H1 (cell line): ENCODE measurements at regions not wholly inside any gene's neighbourhood (a gene's known extent, or its start where the extent isn't known, plus 50 kb on each side); places are given as distances from the start of the nearest gene placed in this dataset.

Experiments
- CTCF ChIA-PET: fragments of 300-600 bp; sonication (Branson Sonifier 250); formaldehyde crosslinking; loops from one replicate; lab custom pipeline; 2021; ENCODE audit not compliant: partially characterized antibody; lab: Charles Lee
- POLR2A ChIA-PET: fragments of 300-600 bp; sonication (Branson Sonifier 250); formaldehyde crosslinking; loops from one replicate; lab custom pipeline; 2021; ENCODE audit warnings: inconsistent platforms; ENCODE audit not compliant: partially characterized antibody; lab: Charles Lee
- DNase-seq, 2 experiments: peaks; one replicate each; pipeline versions ENCODE4 v3.0.0 to v3.0.0-alpha.2; 2010 to 2022; ENCODE audit warnings: low spot score in 2 of 2, low read depth in 1 of 2, mixed read lengths in 1 of 2
- FAIRE-seq: peaks from 2 replicates; lab custom pipeline; 2011; peaks lifted over from hg19 to GRCh38; lab: Jason Lieb, UNC
- H2AFZ ChIP-seq: 2 replicates; pipeline ENCODE4 v1.8.1; 2012; ENCODE audit warnings: low read length, inconsistent platforms
- H2AK5ac ChIP-seq: 2 replicates; pipeline ENCODE4 v1.6.1; 2013; ENCODE audit warnings: low read depth, low read length
- H2BK120ac ChIP-seq: replicated peaks from 2 replicates; pipeline ENCODE3; 2013; ENCODE audit warnings: low read depth, low read length, inconsistent platforms
- H2BK12ac ChIP-seq: 2 replicates; pipeline ENCODE4 v1.6.1; 2013; ENCODE audit warnings: low read depth, low read length
- H2BK15ac ChIP-seq: 2 replicates; pipeline ENCODE4 v1.6.1; 2013; ENCODE audit warnings: low read length
- H2BK20ac ChIP-seq: 2 replicates; pipeline ENCODE4 v1.6.1; 2013; ENCODE audit warnings: low read length
- H2BK5ac ChIP-seq: 2 replicates; pipeline ENCODE4 v1.6.1; 2013; ENCODE audit warnings: low read depth, low read length
- H3K14ac ChIP-seq: 2 replicates; pipeline ENCODE4 v1.6.1; 2013; ENCODE audit warnings: inconsistent platforms; ENCODE audit not compliant: insufficient read length
- H3K18ac ChIP-seq: 2 replicates; pipeline ENCODE4 v1.6.1; 2013; ENCODE audit warnings: low read length; ENCODE audit errors: extremely low read depth
- H3K23ac ChIP-seq: 2 replicates; pipeline ENCODE4 v1.6.1; 2013; ENCODE audit warnings: inconsistent platforms; ENCODE audit not compliant: insufficient read length
- H3K23me2 ChIP-seq: 2 replicates; pipeline ENCODE4 v1.6.1; 2013; ENCODE audit warnings: low read depth, low read length
- H3K27ac ChIP-seq: 2 replicates; pipeline ENCODE4 v1.6.1; 2011; ENCODE audit warnings: low read depth, low read length, inconsistent platforms
- H3K27me3 ChIP-seq, 4 experiments: replicated peaks in 1 of 4; 1 replicate in 1 of 4; 2 replicates in 3 of 4; pipeline versions ENCODE4 v1.6.1 to v1.8.1; 2011 to 2013; ENCODE audit warnings: low read length in 3 of 4, mild to moderate bottlenecking in 3 of 4, inconsistent platforms in 2 of 4, mixed read lengths in 2 of 4, moderate library complexity in 1 of 4; ENCODE audit not compliant: control insufficient read depth in 3 of 4, insufficient read depth in 3 of 4; ENCODE audit errors: extremely low read depth in 1 of 4
- H3K36me3 ChIP-seq, 4 experiments: 2 replicates each; pipeline versions ENCODE4 v1.6.1 to v1.8.1; 2011 to 2013; ENCODE audit warnings: mild to moderate bottlenecking in 4 of 4, low read length in 3 of 4, moderate library complexity in 2 of 4, control low read depth in 1 of 4, inconsistent platforms in 1 of 4; ENCODE audit not compliant: insufficient read depth in 4 of 4, control insufficient read depth in 2 of 4
- H3K4ac ChIP-seq: replicated peaks from 2 replicates; pipeline ENCODE3; 2013; ENCODE audit warnings: low read length, low read depth, mixed read lengths, inconsistent platforms; ENCODE audit not compliant: insufficient read length
- H3K4me1 ChIP-seq, 4 experiments: replicated peaks in 1 of 4; 1 replicate in 1 of 4; 2 replicates in 3 of 4; pipeline versions ENCODE4 v1.6.1 to v1.8.1; 2011 to 2013; ENCODE audit warnings: low read length in 3 of 4, inconsistent platforms in 2 of 4, mixed read lengths in 1 of 4; ENCODE audit not compliant: insufficient read depth in 4 of 4, control insufficient read depth in 3 of 4
- H3K4me2 ChIP-seq, 2 experiments: 2 replicates each; pipeline versions ENCODE4 v1.6.1 to v1.8.1; 2011 to 2013; ENCODE audit warnings: low read depth in 2 of 2, low read length in 2 of 2, control low read depth in 1 of 2, inconsistent platforms in 1 of 2, mild to moderate bottlenecking in 1 of 2; ENCODE audit not compliant: insufficient read depth in 1 of 2
- H3K4me3 ChIP-seq, 4 experiments: fragments of 200-600, 300-600 bp in 1 of 4; sonication (generic), shearing (Covaris generic), sonication (Bioruptor Twin) in 1 of 4; 2 replicates each; pipeline versions ENCODE4 v1.5.1 to v1.8.1; 2011 to 2016; ENCODE audit warnings: low read length in 4 of 4, low read depth in 3 of 4, control low read depth in 2 of 4, inconsistent platforms in 2 of 4, mild to moderate bottlenecking in 2 of 4, mixed read lengths in 1 of 4, moderate library complexity in 1 of 4; ENCODE audit not compliant: insufficient read depth in 2 of 4; ENCODE audit errors: extremely low read depth in 1 of 4
- H3K56ac ChIP-seq: replicated peaks from 2 replicates; pipeline ENCODE3; 2013; ENCODE audit warnings: low read depth, mild to moderate bottlenecking, mixed read lengths, low read length, inconsistent platforms; ENCODE audit not compliant: insufficient read length
- H3K79me1 ChIP-seq: 2 replicates; pipeline ENCODE4 v1.6.1; 2013; ENCODE audit warnings: low read depth, low read length, control low read depth
- H3K79me2 ChIP-seq, 2 experiments: 2 replicates each; pipeline versions ENCODE4 v1.6.1 to v1.8.1; 2012 to 2013; ENCODE audit warnings: low read length in 2 of 2, mild to moderate bottlenecking in 2 of 2, inconsistent platforms in 1 of 2; ENCODE audit not compliant: insufficient read depth in 2 of 2, control insufficient read depth in 1 of 2
- H3K9ac ChIP-seq, 4 experiments: replicated peaks in 1 of 4; 1 replicate in 1 of 4; 2 replicates in 3 of 4; pipeline versions ENCODE4 v1.6.1 to v1.8.1; 2011 to 2013; ENCODE audit warnings: low read depth in 3 of 4, low read length in 3 of 4, control low read depth in 2 of 4, mild to moderate bottlenecking in 2 of 4, moderate library complexity in 2 of 4, inconsistent platforms in 1 of 4; ENCODE audit errors: extremely low read depth in 1 of 4
- H3K9me3 ChIP-seq, 2 experiments: 2 replicates each; pipeline versions ENCODE4 v1.6.1 to v1.8.1; 2012 to 2013; ENCODE audit warnings: mild to moderate bottlenecking in 2 of 2, moderate library complexity in 2 of 2, control low read depth in 1 of 2, inconsistent platforms in 1 of 2, low read depth in 1 of 2, low read length in 1 of 2, mixed read lengths in 1 of 2; ENCODE audit not compliant: insufficient read depth in 2 of 2
- H4K20me1 ChIP-seq, 2 experiments: replicated peaks in 1 of 2; 2 replicates each; pipeline versions ENCODE3 to v1.8.1; 2011 to 2013; ENCODE audit warnings: inconsistent platforms in 2 of 2, low read length in 2 of 2, mild to moderate bottlenecking in 1 of 2; ENCODE audit not compliant: insufficient read depth in 2 of 2, control insufficient read depth in 1 of 2
- H4K5ac ChIP-seq: 2 replicates; pipeline ENCODE4 v1.6.1; 2013; ENCODE audit warnings: low read length, low read depth, mixed read lengths, inconsistent platforms; ENCODE audit not compliant: insufficient read length
- H4K8ac ChIP-seq: 2 replicates; pipeline ENCODE4 v1.8.0; 2013; ENCODE audit warnings: mild to moderate bottlenecking, moderate library complexity, low read length, inconsistent platforms; ENCODE audit not compliant: insufficient read depth; ENCODE audit errors: extremely low read depth
- H4K91ac ChIP-seq: replicated peaks from 2 replicates; pipeline ENCODE3; 2013; ENCODE audit warnings: low read length, mixed read lengths, inconsistent platforms; ENCODE audit not compliant: insufficient read length
- FOSL1 ChIP-seq: IDR thresholded peaks from 2 replicates; pipeline ENCODE4 v1.6.1; 2011; ENCODE audit warnings: mild to moderate bottlenecking, low read depth, low read length, moderate library complexity; ENCODE audit not compliant: insufficient read depth
- MAFK ChIP-seq: IDR thresholded peaks from 2 replicates; pipeline ENCODE4 v1.6.1; 2012; ENCODE audit warnings: low read depth, mild to moderate bottlenecking, improper control_type of control experiment, low read length

DNA sequence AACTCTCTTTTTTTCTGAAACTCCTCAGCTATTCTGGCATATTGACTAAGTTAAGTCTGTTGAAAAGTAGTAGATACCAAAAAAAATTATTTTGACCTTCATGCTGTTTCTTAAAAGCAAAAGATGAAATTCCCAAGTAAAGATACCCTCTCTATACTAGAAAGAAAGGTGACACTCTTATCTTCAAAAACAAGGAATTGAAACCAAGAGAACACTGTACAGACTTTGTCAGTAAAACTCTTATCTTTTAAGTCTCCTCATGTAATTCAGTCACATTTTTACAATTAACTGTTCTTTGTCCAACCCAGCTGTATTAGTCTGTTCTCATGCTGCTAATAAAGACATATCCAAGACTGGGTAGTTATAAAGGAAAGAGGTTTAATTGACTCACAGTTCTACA is 496.2 kb downstream of the LTN1 start:
- H3K4me2 ChIP-seq, result no peak overlapping the region
- ChIA-PET POLR2A (no interaction called here), CTCF (interaction anchor here (1.2 to 1.6 kb wide), 3 partner anchors 12 to 33 kb away, joined by 3 to 4 read pairs (median 4); no protein-coding TSS in a partner anchor)
- DNase-seq (no peak), FAIRE-seq (no peak)
- no peak overlapping the region for H3K23ac ChIP-seq
- H3K9ac ChIP-seq, result no peak overlapping the region
- no peak overlapping the region for H2BK12ac ChIP-seq
- H4K20me1 ChIP-seq, result no peaks in the 10 kb centered on the region
- H3K27me3 ChIP-seq, result peaks cover 0 to 1% (median 0%) of the 10 kb centered on the region in 4 experiments; a peak in 1 of 7 replicates
- no peaks in the 10 kb centered on the region for H3K23me2 ChIP-seq
- no peak overlapping the region for H4K5ac ChIP-seq
- H2BK20ac ChIP-seq, result no peak overlapping the region
- H4K91ac ChIP-seq, result no peak overlapping the region
- H3K56ac ChIP-seq, result no peak overlapping the region
- H3K18ac ChIP-seq, result no peak overlapping the region
- no peaks in the 10 kb centered on the region for H3K79me1 ChIP-seq
- H3K36me3 ChIP-seq, result no peaks in the 10 kb centered on the region
- H2AFZ ChIP-seq, result no peak overlapping the region
- H2AK5ac ChIP-seq, result no peak overlapping the region
- H3K4ac ChIP-seq, result no peak overlapping the region
- no peak overlapping the region for H3K4me3 ChIP-seq
- H3K4me1 ChIP-seq, result no peaks in the 10 kb centered on the region; a peak in 1 of 7 replicates
- TF ChIP-seq FOSL1, result no peak
- no peak for TF ChIP-seq MAFK
- no peak overlapping the region for H3K14ac ChIP-seq
- H2BK120ac ChIP-seq, result no peak overlapping the region
- no peak overlapping the region for H2BK15ac ChIP-seq
- H3K9me3 ChIP-seq, result no peaks in the 10 kb centered on the region
- H3K79me2 ChIP-seq, result no peaks in the 10 kb centered on the region
- no peak overlapping the region for H3K27ac ChIP-seq
- no peak overlapping the region for H2BK5ac ChIP-seq
- no peak overlapping the region for H4K8ac ChIP-seq
